Retinal pigment epithelial cell (primary cell): ENCODE measurements at regions not wholly inside any gene's neighbourhood (a gene's known extent, or its start where the extent isn't known, plus 50 kb on each side); places are given as distances from the start of the nearest gene placed in this dataset.

Source experiments
- DNase-seq: peaks from one replicate; pipeline ENCODE4 v3.0.0-alpha.2; 2010; ENCODE audit warnings: low read depth
- H3K4me3 ChIP-seq: 2 replicates; pipeline ENCODE4 v1.5.1; 2011; ENCODE audit warnings: mild to moderate bottlenecking, low read length, control low read depth, moderate library complexity
- TF ChIP-seq, protein P1 (sequence below): conservative IDR thresholded peaks from 2 replicates; pipeline ENCODE4 v1.5.1; 2011; ENCODE audit warnings: low read depth, low read length, control low read depth, inconsistent platforms

DNA sequence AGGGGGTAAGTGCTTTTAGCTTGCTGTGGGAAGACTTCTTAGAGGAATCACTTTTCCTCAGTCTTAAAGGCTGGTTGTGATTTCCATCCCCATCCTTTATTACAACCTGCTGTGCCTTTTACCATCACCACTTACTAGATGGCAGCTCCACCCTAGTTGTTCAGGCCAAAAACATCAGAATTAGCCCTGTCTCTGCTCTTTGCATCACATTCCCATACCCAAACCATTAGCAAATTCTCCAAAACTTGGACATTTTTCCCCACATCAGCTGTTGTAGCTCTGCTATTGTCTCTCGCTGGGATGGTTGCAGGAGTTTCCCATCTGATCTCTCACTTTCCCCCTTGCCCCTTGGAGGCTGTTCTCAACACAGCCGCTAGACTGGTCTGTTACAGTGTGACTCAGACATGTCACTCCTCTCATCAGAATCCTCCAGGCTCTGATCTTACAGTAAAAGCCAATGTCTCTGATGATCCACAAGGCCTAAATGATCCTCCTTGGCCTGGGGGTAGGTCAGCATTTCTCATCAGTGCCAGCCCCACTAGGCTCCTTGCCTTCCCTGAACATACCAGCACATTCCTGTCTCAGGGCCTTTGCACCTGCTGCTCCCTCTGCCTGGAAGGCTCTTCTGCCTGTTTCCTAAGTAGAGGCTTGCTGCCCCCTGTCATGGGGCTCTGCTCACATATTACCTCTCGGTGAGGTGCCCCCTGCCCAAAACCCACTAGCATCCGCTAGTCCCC, 102.5 kb downstream of the BEGAIN start:
- TF ChIP-seq, protein P1, sequence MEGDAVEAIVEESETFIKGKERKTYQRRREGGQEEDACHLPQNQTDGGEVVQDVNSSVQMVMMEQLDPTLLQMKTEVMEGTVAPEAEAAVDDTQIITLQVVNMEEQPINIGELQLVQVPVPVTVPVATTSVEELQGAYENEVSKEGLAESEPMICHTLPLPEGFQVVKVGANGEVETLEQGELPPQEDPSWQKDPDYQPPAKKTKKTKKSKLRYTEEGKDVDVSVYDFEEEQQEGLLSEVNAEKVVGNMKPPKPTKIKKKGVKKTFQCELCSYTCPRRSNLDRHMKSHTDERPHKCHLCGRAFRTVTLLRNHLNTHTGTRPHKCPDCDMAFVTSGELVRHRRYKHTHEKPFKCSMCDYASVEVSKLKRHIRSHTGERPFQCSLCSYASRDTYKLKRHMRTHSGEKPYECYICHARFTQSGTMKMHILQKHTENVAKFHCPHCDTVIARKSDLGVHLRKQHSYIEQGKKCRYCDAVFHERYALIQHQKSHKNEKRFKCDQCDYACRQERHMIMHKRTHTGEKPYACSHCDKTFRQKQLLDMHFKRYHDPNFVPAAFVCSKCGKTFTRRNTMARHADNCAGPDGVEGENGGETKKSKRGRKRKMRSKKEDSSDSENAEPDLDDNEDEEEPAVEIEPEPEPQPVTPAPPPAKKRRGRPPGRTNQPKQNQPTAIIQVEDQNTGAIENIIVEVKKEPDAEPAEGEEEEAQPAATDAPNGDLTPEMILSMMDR = no peak
- no peak overlapping the region for H3K4me3 ChIP-seq
- no peak for DNase-seq

DNA sequence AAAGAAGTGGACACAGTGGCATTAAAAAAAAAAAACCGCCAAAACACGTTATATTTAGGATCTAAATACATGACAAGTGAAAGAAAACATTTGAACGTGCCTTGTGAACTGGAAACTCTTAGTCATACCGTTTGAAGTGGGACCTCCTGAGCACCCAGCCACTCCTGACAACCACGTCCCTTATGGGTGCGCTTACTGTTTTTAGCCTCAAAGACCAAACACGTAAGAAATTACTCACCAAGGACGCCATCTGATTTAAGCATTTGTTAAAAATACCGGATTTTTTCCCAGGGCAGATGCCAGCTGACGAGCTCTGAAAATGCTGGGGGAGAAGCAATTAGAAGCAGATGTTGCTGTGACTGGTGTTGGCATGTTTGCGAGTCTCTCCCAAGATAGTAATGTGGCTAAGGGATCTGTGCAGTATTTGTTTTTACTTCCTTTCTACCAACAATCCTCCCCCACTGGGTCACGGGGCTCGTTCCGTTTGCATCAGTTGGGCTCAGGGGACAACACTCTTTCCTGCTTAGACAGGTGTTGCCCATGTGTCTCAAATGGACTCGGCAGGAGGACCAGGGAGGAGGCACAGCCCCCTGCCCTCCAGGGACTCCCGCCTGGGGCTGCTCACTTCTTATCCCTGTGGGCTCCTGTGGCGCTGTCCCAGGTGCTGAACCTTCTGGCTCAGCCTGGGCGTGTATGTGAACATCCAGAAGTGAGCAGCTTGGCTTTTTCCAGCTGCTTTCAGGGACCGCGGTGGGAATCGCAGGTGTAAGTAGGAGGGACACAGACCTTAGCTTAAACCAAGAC, 101.0 kb downstream of the BEGAIN start:
- no peak overlapping the region for H3K4me3 ChIP-seq
- TF ChIP-seq, protein P1 = no peak
- DNase-seq = no peak
